ENCODE measurements at regions not wholly inside any gene's neighbourhood (a gene's known extent, or its start where the extent isn't known, plus 50 kb on each side); places are given as distances from the start of the nearest gene placed in this dataset.
"Not testable (repeated sequence)": the region's sequence is repeated elsewhere in the genome, so short reads cannot be mapped to it uniquely, and the experiment has no call there.

- not testable (repeated sequence) for TF ChIP-seq CTCF, POLR2A (IDR thresholded peaks at IDR 0.05)
These were observed 702.7 kb upstream of the INTU start for GRCh38 chr4:126930059-126930458.
